HFF-Myc (cell line): ENCODE measurements at regions not wholly inside any gene's neighbourhood (a gene's known extent, or its start where the extent isn't known, plus 50 kb on each side); places are given as distances from the start of the nearest gene placed in this dataset.

Source experiments
- DNase-seq: peaks from one replicate; pipeline ENCODE4 v3.0.0-alpha.2; 2011; ENCODE audit warnings: low read depth; ENCODE audit errors: extremely low read depth
- H3K4me3 ChIP-seq: replicated peaks from 2 replicates; pipeline ENCODE4 v1.5.1; 2011; ENCODE audit warnings: low read depth, mild to moderate bottlenecking, control low read depth, low read length
- TF ChIP-seq, protein P1 (sequence below): IDR thresholded peaks from 2 replicates; pipeline ENCODE4 v1.5.1; 2012; ENCODE audit warnings: mild to moderate bottlenecking, low read depth, low read length, control low read depth; ENCODE audit errors: missing control alignments

GRCh38 chr6:158868890-158869825 is 50.0 kb upstream of the EZR start:
- H3K4me3 ChIP-seq, result peak overlapping the region; percentile 39
- TF ChIP-seq, protein P1, sequence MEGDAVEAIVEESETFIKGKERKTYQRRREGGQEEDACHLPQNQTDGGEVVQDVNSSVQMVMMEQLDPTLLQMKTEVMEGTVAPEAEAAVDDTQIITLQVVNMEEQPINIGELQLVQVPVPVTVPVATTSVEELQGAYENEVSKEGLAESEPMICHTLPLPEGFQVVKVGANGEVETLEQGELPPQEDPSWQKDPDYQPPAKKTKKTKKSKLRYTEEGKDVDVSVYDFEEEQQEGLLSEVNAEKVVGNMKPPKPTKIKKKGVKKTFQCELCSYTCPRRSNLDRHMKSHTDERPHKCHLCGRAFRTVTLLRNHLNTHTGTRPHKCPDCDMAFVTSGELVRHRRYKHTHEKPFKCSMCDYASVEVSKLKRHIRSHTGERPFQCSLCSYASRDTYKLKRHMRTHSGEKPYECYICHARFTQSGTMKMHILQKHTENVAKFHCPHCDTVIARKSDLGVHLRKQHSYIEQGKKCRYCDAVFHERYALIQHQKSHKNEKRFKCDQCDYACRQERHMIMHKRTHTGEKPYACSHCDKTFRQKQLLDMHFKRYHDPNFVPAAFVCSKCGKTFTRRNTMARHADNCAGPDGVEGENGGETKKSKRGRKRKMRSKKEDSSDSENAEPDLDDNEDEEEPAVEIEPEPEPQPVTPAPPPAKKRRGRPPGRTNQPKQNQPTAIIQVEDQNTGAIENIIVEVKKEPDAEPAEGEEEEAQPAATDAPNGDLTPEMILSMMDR, result no peak
- peak; percentile 51 for DNase-seq
